ENCODE measurements at regions not wholly inside any gene's neighbourhood (a gene's known extent, or its start where the extent isn't known, plus 50 kb on each side); places are given as distances from the start of the nearest gene placed in this dataset.

GRCh38 chrX:39638526-39638925 is 459.2 kb downstream of the BCOR start:
- ChIA-PET POLR2A (ENCODE audit: unreplicated experiment) (no interaction called here), CTCF (no interaction called here)
- H4K20me1 ChIP-seq (ENCODE audit: low read length): no peaks in the 10 kb centered on the region
- no peaks in the 10 kb centered on the region for H3K9me2 ChIP-seq (replicated peaks; ENCODE audit: low read length)
- H3K4me2 ChIP-seq (ENCODE audit: low read length): no peak overlapping the region
- no peak overlapping the region for H3K4me3 ChIP-seq (ENCODE audit: low read length)
- no peaks in the 10 kb centered on the region for H3F3A ChIP-seq (ENCODE audit: low read length, unreplicated experiment)
- no peaks in the 10 kb centered on the region for H3K9me3 ChIP-seq (ENCODE audit: low read length)
- ATAC-seq (no peak), DNase-seq (no peak)
- no TSS peak for BruUV-seq (replicated peaks)
- TF ChIP-seq EZH2 (IDR thresholded peaks at IDR 0.05; ENCODE audit: low read length, unreplicated experiment): no peak
- TF ChIP-seq EZH2phosphoT487 (IDR thresholded peaks at IDR 0.05; ENCODE audit: borderline replicate concordance, low read length): no peak
- TF ChIP-seq CTCF (conservative IDR thresholded peaks at IDR 0.05; ENCODE audit: low read depth, low read length): no peak
- no peak overlapping the region for H2AFZ ChIP-seq (ENCODE audit: low read length)
- intact Hi-C loops (cut with micrococcal nuclease): no loop called here
- H3K27me3 ChIP-seq (ENCODE audit: low read length): peaks cover 20% of the 10 kb centered on the region
- H3K36me3 ChIP-seq (ENCODE audit: low read depth, low read length): no peaks in the 10 kb centered on the region
- no peaks in the 10 kb centered on the region for H3K4me1 ChIP-seq (ENCODE audit: insufficient read depth, low read length)
- H3K9ac ChIP-seq (ENCODE audit: low read length): no peak overlapping the region
- no peaks in the 10 kb centered on the region for H3K79me2 ChIP-seq (ENCODE audit: low read length)
- no peak overlapping the region for H3K27ac ChIP-seq (ENCODE audit: low read length)

GRCh38 chrX:39639871-39640270 is 457.9 kb downstream of the BCOR start:
- POLR2A ChIA-PET (ENCODE audit: unreplicated experiment): no interaction called here

GRCh38 chrX:39640866-39641265 is 456.9 kb downstream of the BCOR start:
- ATAC-seq (no peak), DNase-seq (no peak)
- H3F3A ChIP-seq (ENCODE audit: low read length, unreplicated experiment): no peaks in the 10 kb centered on the region
- no peaks in the 10 kb centered on the region for H4K20me1 ChIP-seq (ENCODE audit: low read length)
- ChIA-PET CTCF (no interaction called here), POLR2A (ENCODE audit: unreplicated experiment) (no interaction called here)
- no peak overlapping the region for H3K4me2 ChIP-seq (ENCODE audit: low read length)
- intact Hi-C loops (cut with micrococcal nuclease): no loop called here
- no peak overlapping the region for H3K27ac ChIP-seq (ENCODE audit: low read length)
- no peaks in the 10 kb centered on the region for H3K79me2 ChIP-seq (ENCODE audit: low read length)
- BruUV-seq (replicated peaks): no TSS peak
- H3K9me2 ChIP-seq (replicated peaks; ENCODE audit: low read length): no peaks in the 10 kb centered on the region
- H2AFZ ChIP-seq (ENCODE audit: low read length): no peak overlapping the region
- no peaks in the 10 kb centered on the region for H3K36me3 ChIP-seq (ENCODE audit: low read depth, low read length)
- H3K9ac ChIP-seq (ENCODE audit: low read length): no peak overlapping the region
- H3K9me3 ChIP-seq (ENCODE audit: low read length): no peaks in the 10 kb centered on the region
- no peaks in the 10 kb centered on the region; the same call in 1 of the 2 replicates for H3K4me1 ChIP-seq (ENCODE audit: insufficient read depth, low read length)
- TF ChIP-seq EZH2phosphoT487 (IDR thresholded peaks at IDR 0.05; ENCODE audit: borderline replicate concordance, low read length) (no peak), EZH2 (IDR thresholded peaks at IDR 0.05; ENCODE audit: low read length, unreplicated experiment) (no peak)
- H3K27me3 ChIP-seq (ENCODE audit: low read length): peaks cover 27% of the 10 kb centered on the region
- H3K4me3 ChIP-seq (ENCODE audit: low read length): no peak overlapping the region

More at GRCh38 chrX:39639871-39640270, 457.9 kb downstream of the BCOR start:
- DNase-seq (no peak), ATAC-seq (no peak)
- no peaks in the 10 kb centered on the region for H4K20me1 ChIP-seq (ENCODE audit: low read length)
- no peaks in the 10 kb centered on the region for H3K36me3 ChIP-seq (ENCODE audit: low read depth, low read length)
- no peak overlapping the region for H3K4me2 ChIP-seq (ENCODE audit: low read length)
- CTCF ChIA-PET: no interaction called here
- H3K27me3 ChIP-seq (ENCODE audit: low read length): peaks cover 27% of the 10 kb centered on the region
- H3K79me2 ChIP-seq (ENCODE audit: low read length): no peaks in the 10 kb centered on the region
- H2AFZ ChIP-seq (ENCODE audit: low read length): no peak overlapping the region
- H3K4me1 ChIP-seq (ENCODE audit: insufficient read depth, low read length): no peaks in the 10 kb centered on the region; the same call in 1 of the 2 replicates
- H3K9me2 ChIP-seq (replicated peaks; ENCODE audit: low read length): no peaks in the 10 kb centered on the region
- intact Hi-C loops (cut with micrococcal nuclease): no loop called here
- no peaks in the 10 kb centered on the region for H3F3A ChIP-seq (ENCODE audit: low read length, unreplicated experiment)
- H3K4me3 ChIP-seq (ENCODE audit: low read length): no peak overlapping the region
- H3K9me3 ChIP-seq (ENCODE audit: low read length): no peaks in the 10 kb centered on the region
- H3K27ac ChIP-seq (ENCODE audit: low read length): no peak overlapping the region
- no peak overlapping the region for H3K9ac ChIP-seq (ENCODE audit: low read length)
- BruUV-seq (replicated peaks): no TSS peak
- no peak for TF ChIP-seq EZH2 (IDR thresholded peaks at IDR 0.05; ENCODE audit: low read length, unreplicated experiment)
- TF ChIP-seq EZH2phosphoT487 (IDR thresholded peaks at IDR 0.05; ENCODE audit: borderline replicate concordance, low read length): no peak
- no peak for TF ChIP-seq CTCF (conservative IDR thresholded peaks at IDR 0.05; ENCODE audit: low read depth, low read length)
